Vagina (tissue), 2 donors: ENCODE measurements at regions not wholly inside any gene's neighbourhood (a gene's known extent, or its start where the extent isn't known, plus 50 kb on each side); places are given as distances from the start of the nearest gene placed in this dataset.

Experiments used
- CTCF ChIP-seq, 3 experiments: fragments of 450-650 bp in 2 of 3; fragments of 200-600 bp in 1 of 3; sonication (generic) in 1 of 3; IDR thresholded peaks; one replicate each; pipeline ENCODE4 v1.5.1; 2017 to 2019; ENCODE audit warnings: antibody characterized with exemption in 3 of 3, mild to moderate bottlenecking in 2 of 3, moderate library complexity in 2 of 3
- POLR2A ChIP-seq, 2 donors: fragments of 450-650 bp; IDR thresholded peaks; one replicate each; pipeline ENCODE4 v1.6.1; 2017; ENCODE audit warnings: antibody characterized with exemption in 2 of 2, mild to moderate bottlenecking in 2 of 2, moderate library complexity in 2 of 2
- POLR2AphosphoS5 ChIP-seq, 2 donors: sonication (generic); formaldehyde crosslinking; IDR thresholded peaks; one replicate each; pipeline ENCODE4 v1.9.0; 2017; ENCODE audit warnings: antibody characterized with exemption in 2 of 2, mild to moderate bottlenecking in 2 of 2, low read depth in 1 of 2; ENCODE audit not compliant: insufficient read depth in 1 of 2

DNA sequence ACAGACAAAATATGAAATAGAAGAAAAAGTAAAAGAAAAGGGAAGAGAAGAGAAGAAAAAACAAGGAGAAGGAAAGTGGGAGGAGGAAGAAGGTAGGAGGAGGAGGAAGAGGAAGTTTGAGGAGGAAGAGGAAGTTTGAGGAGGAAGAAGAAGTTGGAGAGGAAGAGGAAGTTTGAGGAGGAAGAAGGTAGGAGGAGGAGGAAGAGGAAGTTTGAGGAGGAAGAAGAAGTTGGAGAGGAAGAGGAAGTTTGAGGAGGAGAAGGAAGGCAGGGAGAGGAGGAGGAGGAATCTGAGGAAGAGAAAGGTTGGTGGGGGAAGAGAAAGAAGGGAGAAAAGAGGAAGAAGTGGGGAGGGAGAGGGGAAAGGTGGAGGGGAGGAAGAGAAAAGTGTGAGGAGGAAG is 169.2 kb upstream of the RORA start:
- no peak for TF ChIP-seq CTCF (IDR thresholded peaks at IDR 0.05)
- no peak for TF ChIP-seq POLR2A (IDR thresholded peaks at IDR 0.05)
- no peak for TF ChIP-seq POLR2AphosphoS5 (IDR thresholded peaks at IDR 0.05; ENCODE audit: insufficient read depth in 1 of 2, low read depth in 1 of 2)
